ENCODE measurements at regions not wholly inside any gene's neighbourhood (a gene's known extent, or its start where the extent isn't known, plus 50 kb on each side); places are given as distances from the start of the nearest gene placed in this dataset.

DNA sequence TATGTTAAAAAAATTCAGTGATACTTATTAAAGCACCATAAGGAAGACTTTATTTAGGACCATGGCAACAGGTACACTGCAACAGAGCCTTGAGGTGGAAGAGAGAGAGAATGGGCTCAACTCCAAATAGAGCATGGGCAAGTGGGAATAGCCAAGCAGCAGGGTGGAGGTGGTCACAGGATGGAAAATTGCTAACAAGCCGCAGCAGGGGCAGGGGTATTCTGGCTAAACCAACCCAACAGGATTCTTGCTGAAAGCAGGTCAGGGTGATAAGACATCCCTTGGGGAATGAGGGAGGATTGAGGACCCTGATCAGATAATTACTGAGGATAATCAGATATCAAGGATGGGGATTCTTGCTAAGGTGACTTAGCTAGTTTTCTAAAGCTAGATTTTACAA, 177.5 kb downstream of the ZIC3 start:
- TF ChIP-seq, protein P1, sequence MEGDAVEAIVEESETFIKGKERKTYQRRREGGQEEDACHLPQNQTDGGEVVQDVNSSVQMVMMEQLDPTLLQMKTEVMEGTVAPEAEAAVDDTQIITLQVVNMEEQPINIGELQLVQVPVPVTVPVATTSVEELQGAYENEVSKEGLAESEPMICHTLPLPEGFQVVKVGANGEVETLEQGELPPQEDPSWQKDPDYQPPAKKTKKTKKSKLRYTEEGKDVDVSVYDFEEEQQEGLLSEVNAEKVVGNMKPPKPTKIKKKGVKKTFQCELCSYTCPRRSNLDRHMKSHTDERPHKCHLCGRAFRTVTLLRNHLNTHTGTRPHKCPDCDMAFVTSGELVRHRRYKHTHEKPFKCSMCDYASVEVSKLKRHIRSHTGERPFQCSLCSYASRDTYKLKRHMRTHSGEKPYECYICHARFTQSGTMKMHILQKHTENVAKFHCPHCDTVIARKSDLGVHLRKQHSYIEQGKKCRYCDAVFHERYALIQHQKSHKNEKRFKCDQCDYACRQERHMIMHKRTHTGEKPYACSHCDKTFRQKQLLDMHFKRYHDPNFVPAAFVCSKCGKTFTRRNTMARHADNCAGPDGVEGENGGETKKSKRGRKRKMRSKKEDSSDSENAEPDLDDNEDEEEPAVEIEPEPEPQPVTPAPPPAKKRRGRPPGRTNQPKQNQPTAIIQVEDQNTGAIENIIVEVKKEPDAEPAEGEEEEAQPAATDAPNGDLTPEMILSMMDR (IDR thresholded peaks at IDR 0.05) = no peak
- no peak for TF ChIP-seq POLR2A (IDR thresholded peaks at IDR 0.05)
